ENCODE measurements at regions not wholly inside any gene's neighbourhood (a gene's known extent, or its start where the extent isn't known, plus 50 kb on each side); places are given as distances from the start of the nearest gene placed in this dataset.

DNA sequence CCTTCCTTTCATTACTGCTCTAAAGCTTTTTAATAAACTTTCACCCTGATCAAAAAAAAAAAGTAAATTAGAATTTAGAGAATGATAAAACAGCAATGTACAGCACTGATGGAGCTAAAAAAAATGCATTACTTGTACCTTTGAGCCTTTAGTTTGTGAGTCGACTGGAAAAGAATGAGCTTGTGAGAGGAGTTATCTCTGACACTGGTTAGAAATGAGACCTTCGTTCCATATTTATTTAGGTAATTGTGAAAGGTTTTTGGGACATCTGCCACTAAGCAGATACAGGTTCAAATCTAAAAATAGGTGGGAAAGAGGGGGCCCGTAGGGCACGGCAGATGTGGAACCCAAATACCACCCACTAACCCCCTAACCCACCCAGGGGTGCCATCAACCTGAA is 376.8 kb downstream of the ICE1 start:
- no peak overlapping the region for H3K4me3 ChIP-seq (ENCODE audit: insufficient read depth, low read depth, low read length)
- peaks cover 11% of the 10 kb centered on the region for H3K9me3 ChIP-seq (ENCODE audit: insufficient read depth, low read depth, low read length)
- H3K27me3 Mint-ChIP-seq (ENCODE audit: low read depth, unreplicated experiment), result peaks cover 9% of the 10 kb centered on the region
- peaks cover 3% of the 10 kb centered on the region for H3K9me3 Mint-ChIP-seq (ENCODE audit: unreplicated experiment)
- no peaks in the 10 kb centered on the region for H3K36me3 ChIP-seq (ENCODE audit: insufficient read depth, low read length)
- no peak for TF ChIP-seq EZH2 (IDR thresholded peaks at IDR 0.05; ENCODE audit: insufficient read depth, low read length)
- TF ChIP-seq, protein P1, sequence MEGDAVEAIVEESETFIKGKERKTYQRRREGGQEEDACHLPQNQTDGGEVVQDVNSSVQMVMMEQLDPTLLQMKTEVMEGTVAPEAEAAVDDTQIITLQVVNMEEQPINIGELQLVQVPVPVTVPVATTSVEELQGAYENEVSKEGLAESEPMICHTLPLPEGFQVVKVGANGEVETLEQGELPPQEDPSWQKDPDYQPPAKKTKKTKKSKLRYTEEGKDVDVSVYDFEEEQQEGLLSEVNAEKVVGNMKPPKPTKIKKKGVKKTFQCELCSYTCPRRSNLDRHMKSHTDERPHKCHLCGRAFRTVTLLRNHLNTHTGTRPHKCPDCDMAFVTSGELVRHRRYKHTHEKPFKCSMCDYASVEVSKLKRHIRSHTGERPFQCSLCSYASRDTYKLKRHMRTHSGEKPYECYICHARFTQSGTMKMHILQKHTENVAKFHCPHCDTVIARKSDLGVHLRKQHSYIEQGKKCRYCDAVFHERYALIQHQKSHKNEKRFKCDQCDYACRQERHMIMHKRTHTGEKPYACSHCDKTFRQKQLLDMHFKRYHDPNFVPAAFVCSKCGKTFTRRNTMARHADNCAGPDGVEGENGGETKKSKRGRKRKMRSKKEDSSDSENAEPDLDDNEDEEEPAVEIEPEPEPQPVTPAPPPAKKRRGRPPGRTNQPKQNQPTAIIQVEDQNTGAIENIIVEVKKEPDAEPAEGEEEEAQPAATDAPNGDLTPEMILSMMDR (IDR thresholded peaks at IDR 0.05; ENCODE audit: insufficient read depth, low read depth, low read length), result no peak
- H3K27ac ChIP-seq (ENCODE audit: low read depth, low read length), result no peak overlapping the region
- FAIRE-seq, result no peak
- no peaks in the 10 kb centered on the region for H3K27me3 ChIP-seq (ENCODE audit: insufficient read depth, low read length)
- H3K4me2 ChIP-seq (ENCODE audit: low read length), result no peak overlapping the region
- H2AFZ ChIP-seq (ENCODE audit: low read depth, low read length), result no peak overlapping the region
- no peak overlapping the region for H3K27ac Mint-ChIP-seq (ENCODE audit: unreplicated experiment)
- no peak for DNase-seq (ENCODE audit: low read depth)
- no peak overlapping the region for H3K9ac ChIP-seq (ENCODE audit: low read length)
- H3K4me1 ChIP-seq (ENCODE audit: insufficient read depth, low read length), result no peaks in the 10 kb centered on the region
- no peak overlapping the region for H3K4me3 Mint-ChIP-seq (ENCODE audit: unreplicated experiment)
- no peaks in the 10 kb centered on the region for H3K36me3 Mint-ChIP-seq (ENCODE audit: low read depth, unreplicated experiment)
- no peaks in the 10 kb centered on the region for H4K20me1 ChIP-seq (ENCODE audit: insufficient read depth, low read length)
- no peaks in the 10 kb centered on the region for H3K4me1 Mint-ChIP-seq (ENCODE audit: low read depth, unreplicated experiment)
- H3K79me2 ChIP-seq (ENCODE audit: insufficient read depth, low read length), result no peaks in the 10 kb centered on the region

GRCh38 chr5:5798462-5798861 is 376.0 kb downstream of the ICE1 start:
- TF ChIP-seq EZH2 (IDR thresholded peaks at IDR 0.05; ENCODE audit: insufficient read depth, low read length), result no peak
- TF ChIP-seq, protein P1 (IDR thresholded peaks at IDR 0.05; ENCODE audit: insufficient read depth, low read depth, low read length), result no peak
- H3K9ac ChIP-seq (ENCODE audit: low read length), result no peak overlapping the region
- no peak overlapping the region for H3K27ac Mint-ChIP-seq (ENCODE audit: unreplicated experiment)

DNA sequence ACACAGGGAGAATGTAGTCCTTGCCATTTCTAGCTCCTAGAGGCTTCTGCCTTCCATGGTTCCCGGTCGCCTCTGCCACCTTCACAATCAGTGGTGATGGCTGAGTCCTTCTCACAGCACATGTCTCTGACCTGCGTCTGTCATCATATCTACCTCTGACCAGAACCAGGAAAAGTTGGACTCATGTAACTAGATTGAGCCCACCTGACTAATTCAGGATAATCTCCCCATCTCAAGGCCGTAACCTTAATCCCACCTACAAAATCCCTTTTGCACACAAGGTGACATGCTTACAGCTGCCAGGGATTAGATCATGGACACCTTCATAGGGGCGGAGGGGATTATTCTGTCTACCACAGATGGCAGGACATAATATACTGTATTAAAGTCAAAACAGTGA is 375.6 kb downstream of the ICE1 start:
- H3K9ac ChIP-seq (ENCODE audit: low read length), result no peak overlapping the region
- no peak overlapping the region for H3K4me3 Mint-ChIP-seq (ENCODE audit: unreplicated experiment)
- H3K4me2 ChIP-seq (ENCODE audit: low read length), result no peak overlapping the region
- H3K27ac Mint-ChIP-seq (ENCODE audit: unreplicated experiment), result no peak overlapping the region
- H3K27me3 Mint-ChIP-seq (ENCODE audit: low read depth, unreplicated experiment), result peaks cover 4% of the 10 kb centered on the region
- H3K9me3 ChIP-seq (ENCODE audit: insufficient read depth, low read depth, low read length), result peaks cover 11% of the 10 kb centered on the region
- no peak overlapping the region for H3K4me3 ChIP-seq (ENCODE audit: insufficient read depth, low read depth, low read length)
- H3K36me3 ChIP-seq (ENCODE audit: insufficient read depth, low read length), result no peaks in the 10 kb centered on the region
- H3K4me1 Mint-ChIP-seq (ENCODE audit: low read depth, unreplicated experiment), result peaks cover 10% of the 10 kb centered on the region
- FAIRE-seq (no peak), DNase-seq (ENCODE audit: low read depth) (no peak)
- H3K27ac ChIP-seq (ENCODE audit: low read depth, low read length), result no peak overlapping the region
- no peaks in the 10 kb centered on the region for H3K36me3 Mint-ChIP-seq (ENCODE audit: low read depth, unreplicated experiment)
- H3K4me1 ChIP-seq (ENCODE audit: insufficient read depth, low read length), result no peaks in the 10 kb centered on the region
- no peaks in the 10 kb centered on the region for H3K79me2 ChIP-seq (ENCODE audit: insufficient read depth, low read length)
- H2AFZ ChIP-seq (ENCODE audit: low read depth, low read length), result no peak overlapping the region
- TF ChIP-seq EZH2 (IDR thresholded peaks at IDR 0.05; ENCODE audit: insufficient read depth, low read length), result no peak
- H3K9me3 Mint-ChIP-seq (ENCODE audit: unreplicated experiment), result peaks cover 3% of the 10 kb centered on the region
- no peaks in the 10 kb centered on the region for H4K20me1 ChIP-seq (ENCODE audit: insufficient read depth, low read length)
- H3K27me3 ChIP-seq (ENCODE audit: insufficient read depth, low read length), result no peaks in the 10 kb centered on the region

More at GRCh38 chr5:5798462-5798861, 376.0 kb downstream of the ICE1 start:
- Histone ChIP-seq H3K4me3 (ENCODE audit: insufficient read depth, low read depth, low read length) (no peak overlapping the region), H3K4me2 (ENCODE audit: low read length) (no peak overlapping the region), H2AFZ (ENCODE audit: low read depth, low read length) (no peak overlapping the region), H3K9me3 (ENCODE audit: insufficient read depth, low read depth, low read length) (peaks cover 11% of the 10 kb centered on the region), H3K27me3 (ENCODE audit: insufficient read depth, low read length) (no peaks in the 10 kb centered on the region), H4K20me1 (ENCODE audit: insufficient read depth, low read length) (no peaks in the 10 kb centered on the region), H3K27ac (ENCODE audit: low read depth, low read length) (no peak overlapping the region), H3K36me3 (ENCODE audit: insufficient read depth, low read length) (no peaks in the 10 kb centered on the region), H3K79me2 (ENCODE audit: insufficient read depth, low read length) (no peaks in the 10 kb centered on the region), H3K4me1 (ENCODE audit: insufficient read depth, low read length) (no peaks in the 10 kb centered on the region)
- H3K36me3 Mint-ChIP-seq (ENCODE audit: low read depth, unreplicated experiment), result no peaks in the 10 kb centered on the region
- DNase-seq (ENCODE audit: low read depth) (no peak), FAIRE-seq (no peak)
- peaks cover 6% of the 10 kb centered on the region for H3K4me1 Mint-ChIP-seq (ENCODE audit: low read depth, unreplicated experiment)
- peaks cover 3% of the 10 kb centered on the region for H3K9me3 Mint-ChIP-seq (ENCODE audit: unreplicated experiment)
- H3K27me3 Mint-ChIP-seq (ENCODE audit: low read depth, unreplicated experiment), result peaks cover 4% of the 10 kb centered on the region
- H3K4me3 Mint-ChIP-seq (ENCODE audit: unreplicated experiment), result no peak overlapping the region
